ENCODE measurements at regions not wholly inside any gene's neighbourhood (a gene's known extent, or its start where the extent isn't known, plus 50 kb on each side); places are given as distances from the start of the nearest gene placed in this dataset.

DNA sequence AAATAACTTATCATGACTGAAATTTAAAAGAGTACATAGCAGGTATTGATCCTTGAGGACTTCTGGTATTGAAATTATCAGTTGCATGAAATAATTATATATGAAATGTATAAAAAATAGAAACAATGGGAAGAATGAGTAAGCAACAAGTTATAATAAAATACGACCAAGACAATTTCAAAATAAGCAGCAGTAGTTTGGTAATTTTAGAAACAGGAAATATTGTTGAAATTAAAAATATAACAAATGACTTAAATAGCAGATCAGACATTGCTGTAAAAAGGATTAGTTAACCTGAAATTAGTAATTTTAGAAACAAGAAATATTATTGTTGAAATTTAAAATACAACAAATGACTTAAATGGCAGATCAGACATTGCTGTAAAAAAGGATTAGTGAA lies 152.3 kb downstream of the BTC start:
- Histone ChIP-seq H3K79me1 (ENCODE audit: low read depth, low read length) (no peaks in the 10 kb centered on the region), H3K4me3 (ENCODE audit: low read length in 2 of 2) (no peak overlapping the region), H2BK12ac (ENCODE audit: low read length) (no peak overlapping the region), H4K8ac (ENCODE audit: low read depth, low read length) (no peak overlapping the region), H3K4me1 (ENCODE audit: control insufficient read depth in 2 of 2, insufficient read depth in 1 of 2, low read depth in 1 of 2, low read length in 2 of 2) (no peaks in the 10 kb centered on the region), H3K4me2 (ENCODE audit: insufficient read depth, low read length, poor library complexity, severe bottlenecking) (no peak overlapping the region), H2BK120ac (ENCODE audit: low read depth, low read length) (no peak overlapping the region), H3K9ac (ENCODE audit: low read depth, low read length, poor library complexity) (no peak overlapping the region), H2BK15ac (ENCODE audit: low read length) (no peak overlapping the region), H3K9me3 (replicated peaks in 1 of 2; ENCODE audit: control insufficient read depth in 2 of 2, insufficient read depth in 1 of 2, low read depth in 1 of 2, low read length in 2 of 2) (no peaks in the 10 kb centered on the region), H3K14ac (ENCODE audit: low read length) (no peak overlapping the region), H3K27me3 (ENCODE audit: control insufficient read depth in 3 of 3, insufficient read depth in 3 of 3, low read depth in 1 of 3, low read length in 3 of 3) (no peaks in the 10 kb centered on the region), H3K36me3 (replicated peaks in 1 of 2; ENCODE audit: control insufficient read depth in 2 of 2, insufficient read depth in 2 of 2, low read length in 2 of 2) (no peaks in the 10 kb centered on the region), H2AFZ (ENCODE audit: low read length) (no peak overlapping the region), H3K23ac (ENCODE audit: low read depth, low read length, poor library complexity) (no peak overlapping the region), H3K27ac (replicated peaks; ENCODE audit: low read length) (no peak overlapping the region), H4K91ac (ENCODE audit: low read depth, low read length, poor library complexity) (no peak overlapping the region), H2AK5ac (ENCODE audit: low read depth, low read length) (no peak overlapping the region), H3K4ac (ENCODE audit: low read length) (no peak overlapping the region), H2BK5ac (ENCODE audit: low read length) (no peak overlapping the region), H3K18ac (ENCODE audit: low read length) (no peak overlapping the region)
- no CpG with 5 or more reads among the region's 1 CpG for WGBS, 2 donors (ENCODE audit: extremely low coverage in 2 of 2, insufficient read length in 2 of 2, insufficient replicate concordance in 1 of 2)
- DNase-seq (ENCODE audit: low spot score) = no peak

DNA sequence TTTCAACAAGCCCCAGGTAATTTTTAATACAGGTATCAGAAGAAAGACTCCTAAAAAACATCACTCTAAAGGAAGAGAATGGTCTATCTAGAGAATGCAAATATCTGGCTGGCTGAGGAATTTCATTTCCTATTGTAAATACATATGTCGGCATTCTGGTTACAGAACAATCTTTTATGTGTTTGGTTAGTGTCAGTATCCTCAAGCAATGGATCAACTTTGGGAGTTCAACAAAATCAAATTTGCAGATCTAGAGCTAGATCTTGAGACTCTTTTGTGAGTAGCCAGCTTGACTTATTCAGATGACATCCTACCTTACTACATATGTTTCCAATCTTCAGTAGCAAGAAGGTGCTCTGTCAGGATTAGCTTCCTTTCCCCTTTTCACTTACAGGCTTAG lies 145.1 kb downstream of the BTC start:
- H3K36me3 ChIP-seq (replicated peaks in 1 of 2; ENCODE audit: control insufficient read depth in 2 of 2, insufficient read depth in 2 of 2, low read length in 2 of 2) = no peaks in the 10 kb centered on the region
- H2BK12ac ChIP-seq (ENCODE audit: low read length) = no peak overlapping the region
- no peak overlapping the region for H3K23ac ChIP-seq (ENCODE audit: low read depth, low read length, poor library complexity)
- no peak overlapping the region for H3K9ac ChIP-seq (ENCODE audit: low read depth, low read length, poor library complexity)
- H2BK5ac ChIP-seq (ENCODE audit: low read length) = no peak overlapping the region
- H4K91ac ChIP-seq (ENCODE audit: low read depth, low read length, poor library complexity) = no peak overlapping the region
- H3K4me3 ChIP-seq (ENCODE audit: low read length in 2 of 2) = no peak overlapping the region
- WGBS, 2 donors (ENCODE audit: extremely low coverage in 2 of 2, insufficient read length in 2 of 2, insufficient replicate concordance in 1 of 2) = no CpG with 5 or more reads among the region's 1 CpG
- no peak overlapping the region for H3K27ac ChIP-seq (replicated peaks; ENCODE audit: low read length)
- no peak overlapping the region for H3K4ac ChIP-seq (ENCODE audit: low read length)
- H3K27me3 ChIP-seq (ENCODE audit: control insufficient read depth in 3 of 3, insufficient read depth in 3 of 3, low read depth in 1 of 3, low read length in 3 of 3) = no peaks in the 10 kb centered on the region
- no peak overlapping the region for H3K4me2 ChIP-seq (ENCODE audit: insufficient read depth, low read length, poor library complexity, severe bottlenecking)
- no peak for DNase-seq (ENCODE audit: low spot score)
- no peak overlapping the region for H2AFZ ChIP-seq (ENCODE audit: low read length)
- no peak overlapping the region for H3K18ac ChIP-seq (ENCODE audit: low read length)
- H2BK15ac ChIP-seq (ENCODE audit: low read length) = no peak overlapping the region
- H4K8ac ChIP-seq (ENCODE audit: low read depth, low read length) = no peak overlapping the region
- H3K4me1 ChIP-seq (ENCODE audit: control insufficient read depth in 2 of 2, insufficient read depth in 1 of 2, low read depth in 1 of 2, low read length in 2 of 2) = no peaks in the 10 kb centered on the region
- no peaks in the 10 kb centered on the region for H3K79me1 ChIP-seq (ENCODE audit: low read depth, low read length)
- no peak overlapping the region for H3K14ac ChIP-seq (ENCODE audit: low read length)
- H2BK120ac ChIP-seq (ENCODE audit: low read depth, low read length) = no peak overlapping the region
- H2AK5ac ChIP-seq (ENCODE audit: low read depth, low read length) = no peak overlapping the region
- H3K9me3 ChIP-seq (replicated peaks in 1 of 2; ENCODE audit: control insufficient read depth in 2 of 2, insufficient read depth in 1 of 2, low read depth in 1 of 2, low read length in 2 of 2) = no peaks in the 10 kb centered on the region

DNA sequence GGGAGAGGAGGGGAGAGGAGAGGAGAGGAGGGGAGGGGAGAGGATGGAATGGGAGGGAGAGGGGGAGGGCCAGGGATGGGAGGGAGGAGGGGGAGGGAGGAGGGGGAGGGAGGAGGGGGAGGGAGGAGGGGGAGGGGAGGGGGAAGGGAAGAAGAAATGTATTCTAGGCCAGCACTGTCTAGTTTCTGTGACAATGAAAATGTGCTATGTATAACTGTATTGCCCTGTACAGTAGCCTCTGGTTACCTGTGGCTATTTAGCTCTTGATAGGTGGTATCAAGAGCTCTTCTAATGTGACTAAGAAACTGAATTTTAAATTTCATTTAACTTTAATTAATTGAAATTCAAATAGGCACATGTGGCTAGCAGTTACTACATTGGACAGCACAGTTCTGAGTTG lies 143.1 kb downstream of the BTC start:
- Histone ChIP-seq H2BK15ac (ENCODE audit: low read length) (no peak overlapping the region), H3K4ac (ENCODE audit: low read length) (no peak overlapping the region), H3K27me3 (ENCODE audit: control insufficient read depth in 3 of 3, insufficient read depth in 3 of 3, low read depth in 1 of 3, low read length in 3 of 3) (no peaks in the 10 kb centered on the region), H2AK5ac (ENCODE audit: low read depth, low read length) (no peak overlapping the region), H3K4me3 (ENCODE audit: low read length in 2 of 2) (no peak overlapping the region), H3K18ac (ENCODE audit: low read length) (no peak overlapping the region), H3K23ac (ENCODE audit: low read depth, low read length, poor library complexity) (no peak overlapping the region), H3K4me2 (ENCODE audit: insufficient read depth, low read length, poor library complexity, severe bottlenecking) (no peak overlapping the region), H3K27ac (replicated peaks; ENCODE audit: low read length) (no peak overlapping the region), H4K91ac (ENCODE audit: low read depth, low read length, poor library complexity) (no peak overlapping the region), H2BK5ac (ENCODE audit: low read length) (no peak overlapping the region), H3K14ac (ENCODE audit: low read length) (no peak overlapping the region), H3K36me3 (replicated peaks in 1 of 2; ENCODE audit: control insufficient read depth in 2 of 2, insufficient read depth in 2 of 2, low read length in 2 of 2) (no peaks in the 10 kb centered on the region), H4K8ac (ENCODE audit: low read depth, low read length) (no peak overlapping the region), H3K79me1 (ENCODE audit: low read depth, low read length) (no peaks in the 10 kb centered on the region), H2BK12ac (ENCODE audit: low read length) (no peak overlapping the region), H3K9me3 (replicated peaks in 1 of 2; ENCODE audit: control insufficient read depth in 2 of 2, insufficient read depth in 1 of 2, low read depth in 1 of 2, low read length in 2 of 2) (no peaks in the 10 kb centered on the region), H2AFZ (ENCODE audit: low read length) (no peak overlapping the region), H3K9ac (ENCODE audit: low read depth, low read length, poor library complexity) (no peak overlapping the region), H3K4me1 (ENCODE audit: control insufficient read depth in 2 of 2, insufficient read depth in 1 of 2, low read depth in 1 of 2, low read length in 2 of 2) (no peaks in the 10 kb centered on the region), H2BK120ac (ENCODE audit: low read depth, low read length) (no peak overlapping the region)
- DNase-seq (ENCODE audit: low spot score) = no peak

DNA sequence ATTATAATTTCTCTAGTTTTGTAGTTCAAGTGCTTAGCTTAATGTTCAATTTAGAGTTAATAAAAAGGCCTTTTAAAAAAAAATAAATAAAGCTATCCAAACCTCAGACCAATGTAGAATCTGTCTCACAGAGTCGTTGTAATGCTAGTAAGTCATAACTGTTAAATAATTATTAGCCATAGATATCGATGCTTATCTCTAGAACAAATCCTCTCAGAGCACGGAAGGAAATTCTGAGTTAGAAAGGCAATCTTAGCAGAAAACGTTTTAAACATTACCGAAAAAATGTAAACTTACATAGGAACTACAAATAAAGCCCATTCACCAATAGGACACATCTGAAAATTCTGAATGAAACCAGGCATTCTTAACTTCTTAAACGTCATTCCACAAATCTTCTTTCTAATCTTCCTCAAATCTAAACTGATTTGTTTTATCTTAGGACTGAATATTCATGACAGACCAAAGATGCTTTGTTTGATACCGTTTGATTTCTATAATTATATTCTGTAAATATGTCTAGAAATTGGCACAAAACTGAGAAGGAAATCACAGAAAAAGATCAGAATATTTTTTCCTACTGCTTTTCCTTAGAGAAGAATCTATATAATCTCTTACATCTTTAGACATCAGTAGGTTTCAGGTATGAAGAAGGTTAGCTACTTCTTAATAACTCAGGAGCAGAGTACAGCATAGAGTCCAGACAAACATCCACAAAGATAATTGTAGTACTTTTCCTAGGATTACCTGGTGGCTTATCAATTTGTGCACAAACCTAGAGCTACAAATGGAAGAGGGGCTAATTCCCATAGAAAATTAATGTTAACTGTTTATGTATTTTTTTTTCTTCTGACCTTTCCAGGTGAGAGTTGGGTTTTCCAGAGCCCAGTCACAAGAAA lies 140.7 kb downstream of the BTC start:
- Histone ChIP-seq H3K4me2 (ENCODE audit: insufficient read depth, low read length, poor library complexity, severe bottlenecking) (no peak overlapping the region), H3K23ac (ENCODE audit: low read depth, low read length, poor library complexity) (no peak overlapping the region), H3K4me3 (ENCODE audit: low read length in 2 of 2) (no peak overlapping the region), H2AK5ac (ENCODE audit: low read depth, low read length) (no peak overlapping the region), H3K27me3 (ENCODE audit: control insufficient read depth in 3 of 3, insufficient read depth in 3 of 3, low read depth in 1 of 3, low read length in 3 of 3) (no peaks in the 10 kb centered on the region), H2BK5ac (ENCODE audit: low read length) (no peak overlapping the region), H3K79me1 (ENCODE audit: low read depth, low read length) (no peaks in the 10 kb centered on the region), H3K14ac (ENCODE audit: low read length) (no peak overlapping the region), H2BK120ac (ENCODE audit: low read depth, low read length) (no peak overlapping the region), H2BK15ac (ENCODE audit: low read length) (no peak overlapping the region), H4K91ac (ENCODE audit: low read depth, low read length, poor library complexity) (no peak overlapping the region), H2BK12ac (ENCODE audit: low read length) (no peak overlapping the region), H3K27ac (replicated peaks; ENCODE audit: low read length) (no peak overlapping the region), H3K9me3 (replicated peaks in 1 of 2; ENCODE audit: control insufficient read depth in 2 of 2, insufficient read depth in 1 of 2, low read depth in 1 of 2, low read length in 2 of 2) (no peaks in the 10 kb centered on the region), H3K9ac (ENCODE audit: low read depth, low read length, poor library complexity) (no peak overlapping the region), H3K18ac (ENCODE audit: low read length) (no peak overlapping the region), H3K4ac (ENCODE audit: low read length) (no peak overlapping the region), H2AFZ (ENCODE audit: low read length) (no peak overlapping the region), H3K4me1 (ENCODE audit: control insufficient read depth in 2 of 2, insufficient read depth in 1 of 2, low read depth in 1 of 2, low read length in 2 of 2) (no peaks in the 10 kb centered on the region), H3K36me3 (replicated peaks in 1 of 2; ENCODE audit: control insufficient read depth in 2 of 2, insufficient read depth in 2 of 2, low read length in 2 of 2) (no peaks in the 10 kb centered on the region), H4K8ac (ENCODE audit: low read depth, low read length) (no peak overlapping the region)
- DNase-seq (ENCODE audit: low spot score) = no peak
- 100% methylated on average over 1 of the region's 7 CpGs; no CpG with 5 or more reads in 1 of the 2 donors for WGBS, 2 donors (ENCODE audit: extremely low coverage in 2 of 2, insufficient read length in 2 of 2, insufficient replicate concordance in 1 of 2)
